ENCODE measurements at regions not wholly inside any gene's neighbourhood (a gene's known extent, or its start where the extent isn't known, plus 50 kb on each side); places are given as distances from the start of the nearest gene placed in this dataset.

GRCh38 chr13:95352486-95352885, 51.2 kb upstream of the ABCC4 start:
- no peak for DNase-seq (ENCODE audit: low read depth)
- no peak for TF ChIP-seq CTCF (IDR thresholded peaks at IDR 0.05; ENCODE audit: insufficient read depth, low read depth, low read length)
- H3K4me3 ChIP-seq (ENCODE audit: low read depth, low read length), result no peak overlapping the region

GRCh38 chr13:95354156-95354555, 52.9 kb upstream of the ABCC4 start:
- DNase-seq (ENCODE audit: low read depth), result no peak
- no peak for TF ChIP-seq CTCF (IDR thresholded peaks at IDR 0.05; ENCODE audit: insufficient read depth, low read depth, low read length)
- no peak overlapping the region for H3K4me3 ChIP-seq (ENCODE audit: low read depth, low read length)

GRCh38 chr13:95354680-95355487, 53.6 kb upstream of the ABCC4 start:
- no peak for DNase-seq (ENCODE audit: low read depth)
- TF ChIP-seq CTCF (IDR thresholded peaks at IDR 0.05; ENCODE audit: insufficient read depth, low read depth, low read length), result no peak
- no peak overlapping the region for H3K4me3 ChIP-seq (ENCODE audit: low read depth, low read length)

DNA sequence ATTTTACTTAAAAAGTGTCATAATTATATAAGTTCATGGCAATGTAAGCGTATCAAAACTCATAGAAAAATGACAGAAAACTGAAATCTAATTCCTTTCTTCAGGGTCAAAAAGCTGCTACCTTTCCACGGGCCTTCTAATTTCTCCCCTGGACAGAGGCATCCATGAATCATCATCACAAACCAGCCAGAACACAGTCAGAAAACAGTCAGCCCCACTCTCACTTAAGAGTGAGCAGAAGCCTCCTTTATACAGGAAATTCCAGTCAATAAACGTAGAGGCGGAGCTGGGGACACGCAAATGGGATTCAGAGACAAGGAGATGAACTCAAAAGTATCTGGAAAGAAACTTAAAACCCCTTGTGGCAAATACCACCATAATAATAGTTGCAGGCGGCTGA, 54.2 kb upstream of the ABCC4 start:
- no peak overlapping the region for H3K4me3 ChIP-seq (ENCODE audit: low read depth, low read length)
- TF ChIP-seq CTCF (IDR thresholded peaks at IDR 0.05; ENCODE audit: insufficient read depth, low read depth, low read length), result no peak
- DNase-seq (ENCODE audit: low read depth), result peak; percentile 29

GRCh38 chr13:95356916-95357315, 55.7 kb upstream of the ABCC4 start:
- DNase-seq (ENCODE audit: low read depth), result no peak
- no peak for TF ChIP-seq CTCF (IDR thresholded peaks at IDR 0.05; ENCODE audit: insufficient read depth, low read depth, low read length)
- no peak overlapping the region for H3K4me3 ChIP-seq (ENCODE audit: low read depth, low read length)

DNA sequence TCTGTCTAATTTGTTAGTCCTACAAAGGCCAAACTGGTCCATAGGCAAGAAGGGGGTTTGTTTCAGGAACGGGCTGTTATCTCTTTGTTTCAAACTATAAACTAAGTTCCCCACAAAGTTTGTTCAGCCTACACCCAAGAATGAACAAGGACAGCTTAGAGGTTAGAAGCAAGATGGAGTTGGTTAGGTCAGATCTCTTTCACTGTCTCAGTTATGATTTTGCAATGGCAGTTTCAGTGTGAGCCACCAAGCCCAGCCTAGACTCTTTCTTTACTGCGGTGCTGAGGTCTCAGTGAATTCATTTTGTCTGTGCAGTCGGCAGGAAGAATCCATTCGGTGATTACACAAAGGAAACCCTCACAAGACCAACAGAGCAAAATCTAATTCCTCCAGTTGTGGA, 56.6 kb upstream of the ABCC4 start:
- H3K4me3 ChIP-seq (ENCODE audit: low read depth, low read length), result no peak overlapping the region
- TF ChIP-seq CTCF (IDR thresholded peaks at IDR 0.05; ENCODE audit: insufficient read depth, low read depth, low read length), result no peak
- DNase-seq (ENCODE audit: low read depth), result no peak

- no peak for TF ChIP-seq CTCF (IDR thresholded peaks at IDR 0.05; ENCODE audit: insufficient read depth, low read depth, low read length)
- no peak overlapping the region for H3K4me3 ChIP-seq (ENCODE audit: low read depth, low read length)
- no peak for DNase-seq (ENCODE audit: low read depth)
These were observed 58.8 kb upstream of the ABCC4 start for GRCh38 chr13:95360052-95360451.

Data from fibroblast of villous mesenchyme (primary cell).